ENCODE measurements at regions not wholly inside any gene's neighbourhood (a gene's known extent, or its start where the extent isn't known, plus 50 kb on each side); places are given as distances from the start of the nearest gene placed in this dataset.

- intact Hi-C loops (cut with DNase I) = no loop called here
- no peak overlapping the region for H3K27ac ChIP-seq
Observed at GRCh38 chrX:115452251-115452650, 108.7 kb upstream of the PLS3 start.

GRCh38 chrX:115459883-115460880, 100.8 kb upstream of the PLS3 start:
- H3K27me3 ChIP-seq = peaks cover 0 to 13% of the 10 kb centered on the region in 2 donors
- no peak overlapping the region for H3K27ac ChIP-seq
- no peaks in the 10 kb centered on the region for H3K4me1 ChIP-seq
- ATAC-seq = peak; percentile 31
- no peaks in the 10 kb centered on the region for H3K9me3 ChIP-seq
- TF ChIP-seq CTCF (IDR thresholded peaks at IDR 0.05) = no peak
- no peak for DNase-seq
- intact Hi-C loops (cut with DNase I) = no loop called here
- no peak overlapping the region for H3K4me3 ChIP-seq
- no peaks in the 10 kb centered on the region for H3K36me3 ChIP-seq

More at GRCh38 chrX:115452251-115452650, 108.7 kb upstream of the PLS3 start:
- no peak for TF ChIP-seq CTCF (IDR thresholded peaks at IDR 0.05)
- Histone ChIP-seq H3K36me3 (no peaks in the 10 kb centered on the region), H3K4me1 (no peaks in the 10 kb centered on the region), H3K9me3 (no peaks in the 10 kb centered on the region), H3K27me3 (no peaks in the 10 kb centered on the region), H3K4me3 (no peak overlapping the region)
- DNase-seq (no peak), ATAC-seq (no peak)

GRCh38 chrX:115462406-115462805, 98.6 kb upstream of the PLS3 start:
- Histone ChIP-seq H3K27ac (no peak overlapping the region), H3K36me3 (no peaks in the 10 kb centered on the region), H3K4me3 (no peak overlapping the region), H3K4me1 (no peaks in the 10 kb centered on the region), H3K9me3 (no peaks in the 10 kb centered on the region), H3K27me3 (peaks cover 0 to 13% of the 10 kb centered on the region in 2 donors)
- no peak for TF ChIP-seq CTCF (IDR thresholded peaks at IDR 0.05)
- ATAC-seq (no peak), DNase-seq (no peak)
- intact Hi-C loops (cut with DNase I) = no loop called here

GRCh38 chrX:115467961-115468360, 93.0 kb upstream of the PLS3 start:
- Histone ChIP-seq H3K27ac (no peak overlapping the region), H3K9me3 (no peaks in the 10 kb centered on the region), H3K4me1 (no peaks in the 10 kb centered on the region), H3K4me3 (no peak overlapping the region), H3K36me3 (no peaks in the 10 kb centered on the region), H3K27me3 (no peaks in the 10 kb centered on the region)
- no peak for ATAC-seq
- intact Hi-C loops (cut with DNase I) = no loop called here
- DNase-seq = no peak
- no peak for TF ChIP-seq CTCF (IDR thresholded peaks at IDR 0.05)

GRCh38 chrX:115472131-115472530, 88.8 kb upstream of the PLS3 start:
- H3K27me3 ChIP-seq = no peaks in the 10 kb centered on the region
- no peaks in the 10 kb centered on the region for H3K4me1 ChIP-seq
- no peak for ATAC-seq
- no peaks in the 10 kb centered on the region for H3K9me3 ChIP-seq
- H3K36me3 ChIP-seq = no peaks in the 10 kb centered on the region
- no peak for DNase-seq
- no peak overlapping the region for H3K4me3 ChIP-seq
- no peak overlapping the region for H3K27ac ChIP-seq
- no peak for TF ChIP-seq CTCF (IDR thresholded peaks at IDR 0.05)
- intact Hi-C loops (cut with DNase I) = no loop called here
